B cell (primary cell): ENCODE measurements at regions not wholly inside any gene's neighbourhood (a gene's known extent, or its start where the extent isn't known, plus 50 kb on each side); places are given as distances from the start of the nearest gene placed in this dataset.

ENCODE experiments used
- CTCF ChIP-seq: fragments of 200-600 bp; IDR thresholded peaks from one replicate; pipeline ENCODE4 v1.8.0; 2022; ENCODE audit warnings: antibody characterized with exemption, mild to moderate bottlenecking
- EZH2 ChIP-seq: IDR thresholded peaks from 2 replicates; pipeline ENCODE4 v1.6.1; 2012; ENCODE audit warnings: borderline replicate concordance, low read depth, mild to moderate bottlenecking, moderate library complexity, low read length; ENCODE audit not compliant: insufficient read depth, poor library complexity, severe bottlenecking

DNA sequence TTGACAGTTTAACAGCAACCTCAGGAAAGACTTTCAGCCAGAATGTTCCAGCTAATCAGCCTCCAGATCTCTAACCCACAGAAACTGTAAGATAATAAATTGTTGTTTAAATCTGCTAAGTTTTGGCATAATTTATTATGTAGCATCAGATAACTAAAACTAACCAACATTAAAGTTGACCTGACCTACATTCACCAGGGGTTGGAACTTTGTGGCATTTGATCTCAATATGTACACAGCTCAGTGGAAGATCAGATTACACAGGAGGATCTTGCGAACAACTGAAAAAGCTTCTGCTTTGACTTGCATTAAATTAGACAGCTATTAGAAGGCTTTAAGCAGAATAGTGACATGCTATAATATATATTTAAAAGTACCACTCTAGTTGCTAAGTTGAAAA, 91.4 kb upstream of the POU1F1 start:
- TF ChIP-seq CTCF = no peak
- no peak for TF ChIP-seq EZH2
